ENCODE measurements at regions not wholly inside any gene's neighbourhood (a gene's known extent, or its start where the extent isn't known, plus 50 kb on each side); places are given as distances from the start of the nearest gene placed in this dataset.

DNA sequence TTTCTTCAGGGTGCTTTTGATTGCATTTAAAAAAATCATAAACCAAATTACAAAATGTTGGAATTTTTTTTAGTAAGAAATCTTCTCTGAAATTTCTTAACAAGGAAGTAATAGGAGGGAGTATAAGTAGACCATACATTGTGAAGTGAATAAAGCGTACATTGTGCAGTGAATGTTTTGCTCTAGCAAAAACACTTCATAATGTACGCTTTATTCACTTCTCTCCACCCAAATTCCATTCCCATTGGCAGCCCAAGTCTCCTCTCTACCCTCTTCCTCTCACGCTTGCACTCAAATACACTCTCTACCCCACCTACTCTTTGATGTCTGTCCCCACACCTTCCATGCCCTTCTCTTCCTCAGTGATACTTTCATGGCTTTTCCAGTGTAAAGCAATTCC is 241.0 kb downstream of the PPP1R3A start:
- TF ChIP-seq, protein P1, sequence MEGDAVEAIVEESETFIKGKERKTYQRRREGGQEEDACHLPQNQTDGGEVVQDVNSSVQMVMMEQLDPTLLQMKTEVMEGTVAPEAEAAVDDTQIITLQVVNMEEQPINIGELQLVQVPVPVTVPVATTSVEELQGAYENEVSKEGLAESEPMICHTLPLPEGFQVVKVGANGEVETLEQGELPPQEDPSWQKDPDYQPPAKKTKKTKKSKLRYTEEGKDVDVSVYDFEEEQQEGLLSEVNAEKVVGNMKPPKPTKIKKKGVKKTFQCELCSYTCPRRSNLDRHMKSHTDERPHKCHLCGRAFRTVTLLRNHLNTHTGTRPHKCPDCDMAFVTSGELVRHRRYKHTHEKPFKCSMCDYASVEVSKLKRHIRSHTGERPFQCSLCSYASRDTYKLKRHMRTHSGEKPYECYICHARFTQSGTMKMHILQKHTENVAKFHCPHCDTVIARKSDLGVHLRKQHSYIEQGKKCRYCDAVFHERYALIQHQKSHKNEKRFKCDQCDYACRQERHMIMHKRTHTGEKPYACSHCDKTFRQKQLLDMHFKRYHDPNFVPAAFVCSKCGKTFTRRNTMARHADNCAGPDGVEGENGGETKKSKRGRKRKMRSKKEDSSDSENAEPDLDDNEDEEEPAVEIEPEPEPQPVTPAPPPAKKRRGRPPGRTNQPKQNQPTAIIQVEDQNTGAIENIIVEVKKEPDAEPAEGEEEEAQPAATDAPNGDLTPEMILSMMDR (IDR thresholded peaks at IDR 0.05): no peak
- TF ChIP-seq, protein P2, sequence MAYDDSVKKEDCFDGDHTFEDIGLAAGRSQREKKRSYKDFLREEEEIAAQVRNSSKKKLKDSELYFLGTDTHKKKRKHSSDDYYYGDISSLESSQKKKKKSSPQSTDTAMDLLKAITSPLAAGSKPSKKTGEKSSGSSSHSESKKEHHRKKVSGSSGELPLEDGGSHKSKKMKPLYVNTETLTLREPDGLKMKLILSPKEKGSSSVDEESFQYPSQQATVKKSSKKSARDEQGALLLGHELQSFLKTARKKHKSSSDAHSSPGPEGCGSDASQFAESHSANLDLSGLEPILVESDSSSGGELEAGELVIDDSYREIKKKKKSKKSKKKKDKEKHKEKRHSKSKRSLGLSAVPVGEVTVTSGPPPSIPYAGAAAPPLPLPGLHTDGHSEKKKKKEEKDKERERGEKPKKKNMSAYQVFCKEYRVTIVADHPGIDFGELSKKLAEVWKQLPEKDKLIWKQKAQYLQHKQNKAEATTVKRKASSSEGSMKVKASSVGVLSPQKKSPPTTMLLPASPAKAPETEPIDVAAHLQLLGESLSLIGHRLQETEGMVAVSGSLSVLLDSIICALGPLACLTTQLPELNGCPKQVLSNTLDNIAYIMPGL (CRISPR knock-in tag; IDR thresholded peaks at IDR 0.05; ENCODE audit: borderline replicate concordance): no peak
- TF ChIP-seq, protein P3, sequence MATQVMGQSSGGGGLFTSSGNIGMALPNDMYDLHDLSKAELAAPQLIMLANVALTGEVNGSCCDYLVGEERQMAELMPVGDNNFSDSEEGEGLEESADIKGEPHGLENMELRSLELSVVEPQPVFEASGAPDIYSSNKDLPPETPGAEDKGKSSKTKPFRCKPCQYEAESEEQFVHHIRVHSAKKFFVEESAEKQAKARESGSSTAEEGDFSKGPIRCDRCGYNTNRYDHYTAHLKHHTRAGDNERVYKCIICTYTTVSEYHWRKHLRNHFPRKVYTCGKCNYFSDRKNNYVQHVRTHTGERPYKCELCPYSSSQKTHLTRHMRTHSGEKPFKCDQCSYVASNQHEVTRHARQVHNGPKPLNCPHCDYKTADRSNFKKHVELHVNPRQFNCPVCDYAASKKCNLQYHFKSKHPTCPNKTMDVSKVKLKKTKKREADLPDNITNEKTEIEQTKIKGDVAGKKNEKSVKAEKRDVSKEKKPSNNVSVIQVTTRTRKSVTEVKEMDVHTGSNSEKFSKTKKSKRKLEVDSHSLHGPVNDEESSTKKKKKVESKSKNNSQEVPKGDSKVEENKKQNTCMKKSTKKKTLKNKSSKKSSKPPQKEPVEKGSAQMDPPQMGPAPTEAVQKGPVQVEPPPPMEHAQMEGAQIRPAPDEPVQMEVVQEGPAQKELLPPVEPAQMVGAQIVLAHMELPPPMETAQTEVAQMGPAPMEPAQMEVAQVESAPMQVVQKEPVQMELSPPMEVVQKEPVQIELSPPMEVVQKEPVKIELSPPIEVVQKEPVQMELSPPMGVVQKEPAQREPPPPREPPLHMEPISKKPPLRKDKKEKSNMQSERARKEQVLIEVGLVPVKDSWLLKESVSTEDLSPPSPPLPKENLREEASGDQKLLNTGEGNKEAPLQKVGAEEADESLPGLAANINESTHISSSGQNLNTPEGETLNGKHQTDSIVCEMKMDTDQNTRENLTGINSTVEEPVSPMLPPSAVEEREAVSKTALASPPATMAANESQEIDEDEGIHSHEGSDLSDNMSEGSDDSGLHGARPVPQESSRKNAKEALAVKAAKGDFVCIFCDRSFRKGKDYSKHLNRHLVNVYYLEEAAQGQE (IDR thresholded peaks at IDR 0.05): no peak
- TF ChIP-seq EHF (CRISPR knock-in tag; IDR thresholded peaks at IDR 0.05): no peak
- no peak for TF ChIP-seq ZNF302 (CRISPR knock-in tag; IDR thresholded peaks at IDR 0.05)
- no peak for TF ChIP-seq ZSCAN20 (CRISPR knock-in tag; IDR thresholded peaks at IDR 0.05)
- TF ChIP-seq, protein P4, sequence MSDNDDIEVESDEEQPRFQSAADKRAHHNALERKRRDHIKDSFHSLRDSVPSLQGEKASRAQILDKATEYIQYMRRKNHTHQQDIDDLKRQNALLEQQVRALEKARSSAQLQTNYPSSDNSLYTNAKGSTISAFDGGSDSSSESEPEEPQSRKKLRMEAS (IDR thresholded peaks at IDR 0.05): no peak
- TF ChIP-seq HOXA7 (CRISPR knock-in tag; IDR thresholded peaks at IDR 0.05): no peak
- no peak for TF ChIP-seq RFX5 (IDR thresholded peaks at IDR 0.05)
- TF ChIP-seq FOSB (CRISPR knock-in tag; IDR thresholded peaks at IDR 0.05): no peak

Measured in A549 (cell line).